CD4-positive, alpha-beta T cell (primary cell): ENCODE measurements at regions not wholly inside any gene's neighbourhood (a gene's known extent, or its start where the extent isn't known, plus 50 kb on each side); places are given as distances from the start of the nearest gene placed in this dataset.

ENCODE experiments used
- ATAC-seq: fragments of 200-7000 bp; cut with Tn5 transposase; one replicate; pipeline ENCODE4 v1.10.0; 2022; ENCODE audit warnings: mild to moderate bottlenecking; ENCODE audit not compliant: poor library complexity
- CTCF ChIA-PET: fragments of 350-600 bp; sonication (Branson Sonifier 250); formaldehyde crosslinking; loops from one replicate; lab custom pipeline; 2021; ENCODE audit warnings: antibody characterized with exemption, inconsistent platforms; lab: Charles Lee
- POLR2A ChIA-PET: fragments of 350-600 bp; sonication (Branson Sonifier 250); formaldehyde crosslinking; loops from one replicate; lab custom pipeline; 2021; ENCODE audit warnings: antibody characterized with exemption, inconsistent platforms; lab: Charles Lee
- DNase-seq, 14 experiments: peaks; one replicate each; pipeline ENCODE4 v3.0.0-alpha.2; 2013 to 2020; ENCODE audit warnings: mixed read lengths in 2 of 14
- H3K27ac ChIP-seq, 2 donors: one replicate each; pipeline versions ENCODE4 v1.5.1 to v1.7.0; 2013; ENCODE audit warnings: low read length in 2 of 2, low read depth in 1 of 2, mild to moderate bottlenecking in 1 of 2
- H3K27me3 ChIP-seq, 2 experiments: 1 replicate in 1 of 2; 2 replicates in 1 of 2; pipeline versions ENCODE4 v1.6.1 to v1.7.0; 2013; ENCODE audit warnings: low read length in 2 of 2, control low read depth in 1 of 2, mild to moderate bottlenecking in 1 of 2, moderate library complexity in 1 of 2; ENCODE audit not compliant: insufficient read depth in 2 of 2, control insufficient read depth in 1 of 2
- H3K36me3 ChIP-seq: one replicate; pipeline ENCODE4 v1.6.1; 2013; ENCODE audit warnings: low read length, control low read depth; ENCODE audit not compliant: insufficient read depth
- H3K4me1 ChIP-seq: one replicate; pipeline ENCODE4 v1.6.1; 2013; ENCODE audit warnings: low read length, control low read depth; ENCODE audit not compliant: insufficient read depth
- H3K4me3 ChIP-seq: one replicate; pipeline ENCODE4 v1.5.1; 2013; ENCODE audit warnings: mild to moderate bottlenecking, low read length, moderate library complexity
- H3K9me3 ChIP-seq, 2 experiments: 1 replicate in 1 of 2; 2 replicates in 1 of 2; pipeline versions ENCODE4 v1.6.1 to v1.7.0; 2013; ENCODE audit warnings: low read length in 2 of 2, mild to moderate bottlenecking in 2 of 2, control low read depth in 1 of 2, moderate library complexity in 1 of 2; ENCODE audit not compliant: control insufficient read depth in 1 of 2, insufficient read depth in 1 of 2
- H3K27ac Mint-ChIP-seq: one replicate; pipeline ENCODE4 v1.8.0; 2020; ENCODE audit warnings: mixed read lengths
- H3K27me3 Mint-ChIP-seq: one replicate; pipeline ENCODE4 v1.8.0; 2021; ENCODE audit warnings: mixed read lengths
- H3K36me3 Mint-ChIP-seq: one replicate; pipeline ENCODE4 v1.8.0; 2021; ENCODE audit warnings: low read depth, mixed read lengths
- H3K4me1 Mint-ChIP-seq: one replicate; pipeline ENCODE4 v1.8.0; 2021; ENCODE audit warnings: low read depth, mixed read lengths
- H3K4me3 Mint-ChIP-seq: one replicate; pipeline ENCODE4 v1.8.0; 2020; ENCODE audit warnings: mild to moderate bottlenecking, mixed read lengths
- H3K9me3 Mint-ChIP-seq: one replicate; pipeline ENCODE4 v1.8.0; 2020; ENCODE audit warnings: mixed read lengths
- intact Hi-C, 2 experiments: fragments of 100-400 bp; cut with DNase I in 1 of 2; cut with micrococcal nuclease in 1 of 2; formaldehyde crosslinking; loops; one replicate each; pipeline versions ENCODE4 v1.15.1 to v1.9.0; 2023 to 2025; cut with DNase I, micrococcal nuclease
- TF ChIP-seq, protein P1 (sequence below): fragments of 200-600 bp; IDR thresholded peaks from one replicate; pipeline ENCODE4 v1.8.0; 2022; ENCODE audit warnings: antibody characterized with exemption, mild to moderate bottlenecking

DNA sequence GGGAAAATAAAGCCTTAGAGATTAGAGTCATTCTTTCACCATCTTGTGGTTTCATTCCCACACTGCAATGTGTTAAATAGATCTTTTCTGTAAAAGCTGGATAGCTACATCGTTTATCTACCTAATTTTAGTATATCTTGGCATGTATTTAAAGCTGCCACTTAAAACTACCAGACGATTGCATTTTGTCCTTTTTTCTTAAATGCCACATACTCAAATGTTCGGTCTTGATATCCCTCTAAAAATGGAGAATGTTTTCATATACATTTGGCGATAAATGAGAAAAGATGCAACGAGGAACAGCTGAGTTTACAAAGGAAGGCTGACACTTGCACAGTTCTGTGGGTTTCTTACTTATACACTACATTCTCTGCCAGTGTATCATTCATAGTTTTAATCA, 148.3 kb downstream of the CENPC start:
- Mint-ChIP-seq H3K9me3 (no peaks in the 10 kb centered on the region), H3K27me3 (no peaks in the 10 kb centered on the region), H3K36me3 (no peaks in the 10 kb centered on the region), H3K4me3 (no peak overlapping the region), H3K27ac (no peak overlapping the region), H3K4me1 (no peaks in the 10 kb centered on the region)
- H3K4me1 ChIP-seq: no peaks in the 10 kb centered on the region
- no peaks in the 10 kb centered on the region for H3K27me3 ChIP-seq
- TF ChIP-seq, protein P1, sequence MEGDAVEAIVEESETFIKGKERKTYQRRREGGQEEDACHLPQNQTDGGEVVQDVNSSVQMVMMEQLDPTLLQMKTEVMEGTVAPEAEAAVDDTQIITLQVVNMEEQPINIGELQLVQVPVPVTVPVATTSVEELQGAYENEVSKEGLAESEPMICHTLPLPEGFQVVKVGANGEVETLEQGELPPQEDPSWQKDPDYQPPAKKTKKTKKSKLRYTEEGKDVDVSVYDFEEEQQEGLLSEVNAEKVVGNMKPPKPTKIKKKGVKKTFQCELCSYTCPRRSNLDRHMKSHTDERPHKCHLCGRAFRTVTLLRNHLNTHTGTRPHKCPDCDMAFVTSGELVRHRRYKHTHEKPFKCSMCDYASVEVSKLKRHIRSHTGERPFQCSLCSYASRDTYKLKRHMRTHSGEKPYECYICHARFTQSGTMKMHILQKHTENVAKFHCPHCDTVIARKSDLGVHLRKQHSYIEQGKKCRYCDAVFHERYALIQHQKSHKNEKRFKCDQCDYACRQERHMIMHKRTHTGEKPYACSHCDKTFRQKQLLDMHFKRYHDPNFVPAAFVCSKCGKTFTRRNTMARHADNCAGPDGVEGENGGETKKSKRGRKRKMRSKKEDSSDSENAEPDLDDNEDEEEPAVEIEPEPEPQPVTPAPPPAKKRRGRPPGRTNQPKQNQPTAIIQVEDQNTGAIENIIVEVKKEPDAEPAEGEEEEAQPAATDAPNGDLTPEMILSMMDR: no peak
- H3K36me3 ChIP-seq: no peaks in the 10 kb centered on the region
- DNase-seq (no peak), ATAC-seq (no peak)
- no peak overlapping the region for H3K27ac ChIP-seq
- CTCF ChIA-PET: no interaction called here
- POLR2A ChIA-PET: no interaction called here
- intact Hi-C loops: no loop called here
- no peaks in the 10 kb centered on the region for H3K9me3 ChIP-seq
- no peak overlapping the region for H3K4me3 ChIP-seq

- Mint-ChIP-seq H3K4me3 (no peak overlapping the region), H3K27ac (no peak overlapping the region), H3K36me3 (no peaks in the 10 kb centered on the region), H3K9me3 (no peaks in the 10 kb centered on the region), H3K4me1 (no peaks in the 10 kb centered on the region), H3K27me3 (no peaks in the 10 kb centered on the region)
- H3K9me3 ChIP-seq: no peaks in the 10 kb centered on the region
- ATAC-seq (no peak), DNase-seq (no peak)
- intact Hi-C loops: no loop called here
- H3K4me1 ChIP-seq: no peaks in the 10 kb centered on the region
- POLR2A ChIA-PET: no interaction called here
- H3K4me3 ChIP-seq: no peak overlapping the region
- CTCF ChIA-PET: no interaction called here
- H3K36me3 ChIP-seq: no peaks in the 10 kb centered on the region
- no peaks in the 10 kb centered on the region for H3K27me3 ChIP-seq
- H3K27ac ChIP-seq: no peak overlapping the region
- TF ChIP-seq, protein P1: no peak
Measured at GRCh38 chr4:67396008-67396407, 149.3 kb downstream of the CENPC start.

GRCh38 chr4:67394879-67395278, 150.4 kb downstream of the CENPC start:
- H3K27ac Mint-ChIP-seq: no peak overlapping the region
- TF ChIP-seq, protein P1: no peak
- Histone ChIP-seq H3K36me3 (no peaks in the 10 kb centered on the region), H3K4me3 (no peak overlapping the region), H3K9me3 (no peaks in the 10 kb centered on the region), H3K4me1 (no peaks in the 10 kb centered on the region), H3K27me3 (no peaks in the 10 kb centered on the region), H3K27ac (no peak overlapping the region)
- ATAC-seq: no peak
- H3K9me3 Mint-ChIP-seq: no peaks in the 10 kb centered on the region
- H3K27me3 Mint-ChIP-seq: no peaks in the 10 kb centered on the region
- no peak for DNase-seq
- no peak overlapping the region for H3K4me3 Mint-ChIP-seq
- POLR2A ChIA-PET: interaction anchor here (0.6 kb wide), 1 partner anchor 62 kb away, joined by 4 read pairs; no protein-coding TSS in a partner anchor
- CTCF ChIA-PET: no interaction called here
- H3K4me1 Mint-ChIP-seq: no peaks in the 10 kb centered on the region
- H3K36me3 Mint-ChIP-seq: no peaks in the 10 kb centered on the region
- intact Hi-C loops: no loop called here
